MM.1S (cell line): ENCODE measurements at regions not wholly inside any gene's neighbourhood (a gene's known extent, or its start where the extent isn't known, plus 50 kb on each side); places are given as distances from the start of the nearest gene placed in this dataset.

ENCODE experiments used
- DNase-seq: peaks from one replicate; pipeline ENCODE4 v3.0.0-alpha.2; 2015
- H2AFZ ChIP-seq: fragments of 300-600 bp; sonication (generic); 2 replicates; pipeline ENCODE4 v1.6.0; 2016; ENCODE audit warnings: antibody characterized with exemption, low read length
- H3F3A ChIP-seq: fragments of 300-600 bp; sonication (generic); 2 replicates; pipeline ENCODE4 v1.6.1; 2016; ENCODE audit warnings: mild to moderate bottlenecking, antibody characterized with exemption, low read length, moderate library complexity, mixed read lengths; ENCODE audit not compliant: insufficient read depth
- H3K27ac ChIP-seq: fragments of 300-600 bp; sonication (generic); 2 replicates; pipeline ENCODE4 v1.5.1; 2016; ENCODE audit warnings: mild to moderate bottlenecking, low read length
- H3K27me3 ChIP-seq: fragments of 300-600 bp; sonication (generic); replicated peaks from 2 replicates; pipeline ENCODE4 v1.6.0; 2016; ENCODE audit warnings: low read length; ENCODE audit not compliant: insufficient read depth
- H3K36me3 ChIP-seq: fragments of 300-600 bp; sonication (generic); replicated peaks from 2 replicates; pipeline ENCODE4 v1.6.1; 2016; ENCODE audit warnings: mild to moderate bottlenecking, low read length, mixed read lengths; ENCODE audit not compliant: insufficient read depth
- H3K4me1 ChIP-seq: fragments of 300-600 bp; sonication (generic); 2 replicates; pipeline ENCODE4 v1.6.1; 2016; ENCODE audit warnings: low read length, mixed read lengths
- H3K4me2 ChIP-seq: fragments of 300-600 bp; sonication (generic); 2 replicates; pipeline ENCODE4 v1.6.0; 2016; ENCODE audit warnings: low read depth, low read length
- H3K4me3 ChIP-seq: fragments of 300-600 bp; sonication (generic); 2 replicates; pipeline ENCODE4 v1.5.1; 2016; ENCODE audit warnings: low read length, mixed read lengths
- H3K79me2 ChIP-seq: fragments of 300-600 bp; sonication (generic); 2 replicates; pipeline ENCODE4 v1.6.1; 2016; ENCODE audit warnings: mixed run types, low read length, mixed read lengths
- H3K9ac ChIP-seq: fragments of 300-600 bp; sonication (generic); 2 replicates; pipeline ENCODE4 v1.6.1; 2016; ENCODE audit warnings: low read length, mixed read lengths
- H3K9me2 ChIP-seq: fragments of 300-600 bp; sonication (generic); replicated peaks from 2 replicates; pipeline ENCODE4 v1.6.1; 2016; ENCODE audit warnings: mild to moderate bottlenecking, low read length, mixed read lengths; ENCODE audit not compliant: insufficient read depth
- H3K9me3 ChIP-seq: fragments of 300-600 bp; sonication (generic); replicated peaks from 2 replicates; pipeline ENCODE4 v1.6.1; 2016; ENCODE audit warnings: mild to moderate bottlenecking, low read length, mixed read lengths; ENCODE audit not compliant: insufficient read depth
- H4K20me1 ChIP-seq: fragments of 300-600 bp; sonication (generic); 2 replicates; pipeline ENCODE4 v1.6.1; 2016; ENCODE audit warnings: mild to moderate bottlenecking, low read length, moderate library complexity, mixed read lengths; ENCODE audit not compliant: insufficient read depth
- EZH2 ChIP-seq: fragments of 300-600 bp; sonication (generic); optimal IDR thresholded peaks from 2 replicates; pipeline ENCODE3; 2017; ENCODE audit warnings: low read depth, mild to moderate bottlenecking, antibody characterized with exemption, low read length, mixed read lengths
- EZH2phosphoT487 ChIP-seq: fragments of 300-600 bp; sonication (generic); IDR thresholded peaks from 2 replicates; pipeline ENCODE4 v1.6.1; 2018; ENCODE audit warnings: antibody characterized with exemption, low read length
- TF ChIP-seq, protein P1 (sequence below): fragments of 300-600 bp; sonication (generic); IDR thresholded peaks from 2 replicates; pipeline ENCODE4 v1.5.1; 2016; ENCODE audit warnings: antibody characterized with exemption, low read length, mixed read lengths

DNA sequence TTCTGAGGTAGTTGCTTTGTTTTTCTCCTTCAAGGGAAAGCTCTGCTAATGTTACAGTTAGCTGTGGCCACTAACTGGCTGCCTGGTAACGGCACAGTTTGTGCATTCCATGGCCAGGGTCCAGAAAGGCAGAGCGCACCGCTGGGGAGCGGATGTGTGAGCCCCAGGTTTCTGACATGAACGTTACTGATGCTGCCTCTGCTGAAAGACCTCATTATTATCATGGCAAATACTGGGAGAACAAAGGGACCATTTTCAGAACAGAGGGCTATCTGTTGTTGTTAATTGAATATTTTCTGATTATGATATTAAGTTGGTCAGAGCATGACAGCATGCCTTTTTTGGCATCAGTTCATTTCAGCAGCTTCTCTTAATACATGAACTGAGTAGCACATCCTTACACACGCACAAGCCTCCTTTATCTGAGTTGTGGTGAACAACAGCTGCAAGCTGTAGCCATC is 134.1 kb downstream of the NUDT12 start:
- Histone ChIP-seq H4K20me1 (no peaks in the 10 kb centered on the region), H3K9ac (no peak overlapping the region), H3K9me2 (no peaks in the 10 kb centered on the region), H3K9me3 (no peaks in the 10 kb centered on the region), H3K4me1 (peaks cover 17% of the 10 kb centered on the region), H3K4me2 (peak overlapping the region; percentile 39; the same call in 1 of the 2 replicates), H3K36me3 (no peaks in the 10 kb centered on the region), H2AFZ (no peak overlapping the region), H3F3A (peaks cover 6% of the 10 kb centered on the region; the same call in 1 of the 2 replicates), H3K27ac (peak overlapping the region; percentile 5; the same call in 1 of the 2 replicates), H3K27me3 (no peaks in the 10 kb centered on the region), H3K4me3 (no peak overlapping the region), H3K79me2 (no peaks in the 10 kb centered on the region)
- DNase-seq: peak; percentile 16
- TF ChIP-seq EZH2 (no peak), EZH2phosphoT487 (no peak)
- TF ChIP-seq, protein P1, sequence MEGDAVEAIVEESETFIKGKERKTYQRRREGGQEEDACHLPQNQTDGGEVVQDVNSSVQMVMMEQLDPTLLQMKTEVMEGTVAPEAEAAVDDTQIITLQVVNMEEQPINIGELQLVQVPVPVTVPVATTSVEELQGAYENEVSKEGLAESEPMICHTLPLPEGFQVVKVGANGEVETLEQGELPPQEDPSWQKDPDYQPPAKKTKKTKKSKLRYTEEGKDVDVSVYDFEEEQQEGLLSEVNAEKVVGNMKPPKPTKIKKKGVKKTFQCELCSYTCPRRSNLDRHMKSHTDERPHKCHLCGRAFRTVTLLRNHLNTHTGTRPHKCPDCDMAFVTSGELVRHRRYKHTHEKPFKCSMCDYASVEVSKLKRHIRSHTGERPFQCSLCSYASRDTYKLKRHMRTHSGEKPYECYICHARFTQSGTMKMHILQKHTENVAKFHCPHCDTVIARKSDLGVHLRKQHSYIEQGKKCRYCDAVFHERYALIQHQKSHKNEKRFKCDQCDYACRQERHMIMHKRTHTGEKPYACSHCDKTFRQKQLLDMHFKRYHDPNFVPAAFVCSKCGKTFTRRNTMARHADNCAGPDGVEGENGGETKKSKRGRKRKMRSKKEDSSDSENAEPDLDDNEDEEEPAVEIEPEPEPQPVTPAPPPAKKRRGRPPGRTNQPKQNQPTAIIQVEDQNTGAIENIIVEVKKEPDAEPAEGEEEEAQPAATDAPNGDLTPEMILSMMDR: no peak

DNA sequence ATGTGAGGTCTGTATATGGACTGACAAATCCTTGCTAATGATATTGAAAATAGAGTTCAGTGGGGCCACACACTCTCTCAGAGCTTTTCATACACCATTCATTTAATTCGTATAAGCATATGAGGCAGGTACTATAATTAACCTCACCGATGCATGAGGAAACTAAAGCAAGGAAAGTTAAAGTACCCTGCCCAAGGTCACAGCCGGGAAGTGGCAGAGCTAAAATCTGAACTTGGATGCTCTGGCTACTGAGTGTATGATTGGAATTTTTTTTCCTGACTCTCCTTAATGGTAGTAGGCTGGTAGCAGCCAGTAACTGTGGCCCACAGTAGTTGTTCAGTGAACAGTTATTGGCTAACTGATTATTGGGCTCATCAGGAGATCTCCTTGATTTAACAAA is 135.3 kb downstream of the NUDT12 start:
- no peak overlapping the region for H2AFZ ChIP-seq
- no peaks in the 10 kb centered on the region for H3K36me3 ChIP-seq
- H3K9me2 ChIP-seq: no peaks in the 10 kb centered on the region
- no peaks in the 10 kb centered on the region for H4K20me1 ChIP-seq
- H3K27me3 ChIP-seq: no peaks in the 10 kb centered on the region
- no peak overlapping the region for H3K9ac ChIP-seq
- no peak overlapping the region for H3K27ac ChIP-seq
- peaks cover 6% of the 10 kb centered on the region; the same call in 1 of the 2 replicates for H3F3A ChIP-seq
- H3K79me2 ChIP-seq: no peaks in the 10 kb centered on the region
- peaks cover 17% of the 10 kb centered on the region for H3K4me1 ChIP-seq
- no peaks in the 10 kb centered on the region for H3K9me3 ChIP-seq
- H3K4me2 ChIP-seq: no peak overlapping the region
- TF ChIP-seq EZH2phosphoT487: no peak
- no peak for TF ChIP-seq EZH2
- TF ChIP-seq, protein P1: no peak
- no peak overlapping the region for H3K4me3 ChIP-seq
- DNase-seq: no peak

DNA sequence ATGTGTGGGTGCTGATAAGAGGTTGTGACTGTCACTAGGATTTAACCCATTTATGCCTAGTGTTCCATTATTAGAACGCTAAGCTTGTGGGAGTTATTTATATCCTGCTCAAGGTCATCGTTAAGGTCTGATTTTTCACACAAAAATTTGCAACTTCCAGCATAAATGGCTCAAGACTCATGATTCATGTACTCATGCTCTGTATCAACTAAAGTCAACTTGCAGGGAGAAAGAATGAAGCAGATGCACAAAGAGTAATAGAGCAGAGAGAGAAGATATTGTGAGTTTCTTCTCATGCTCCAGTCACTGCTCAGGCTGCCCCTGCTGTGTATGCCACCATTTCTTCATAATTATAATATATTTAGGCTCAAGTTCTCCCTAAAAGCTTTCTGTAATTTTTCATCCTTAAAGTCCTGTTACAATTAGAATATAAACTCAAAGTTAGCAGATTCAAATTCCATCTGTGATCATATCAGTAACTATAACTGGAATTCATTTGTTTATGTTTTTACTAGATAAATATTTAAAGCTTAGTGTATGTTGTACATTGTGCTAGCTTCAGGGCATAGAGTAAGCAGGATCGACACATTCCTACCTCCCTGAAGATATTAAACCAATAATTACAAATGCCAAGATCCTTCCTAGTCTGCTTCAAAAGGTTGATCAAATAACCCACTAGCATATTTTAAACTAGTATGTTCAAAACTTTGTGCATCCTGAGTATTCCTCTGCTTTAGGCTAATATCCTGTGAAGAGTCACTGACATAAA is 136.7 kb downstream of the NUDT12 start:
- Histone ChIP-seq H3K36me3 (no peaks in the 10 kb centered on the region), H3K9me3 (no peaks in the 10 kb centered on the region), H3K27me3 (no peaks in the 10 kb centered on the region), H4K20me1 (no peaks in the 10 kb centered on the region), H3K4me3 (no peak overlapping the region), H3K9ac (no peak overlapping the region), H3F3A (peaks cover 6% of the 10 kb centered on the region; the same call in 1 of the 2 replicates), H3K27ac (no peak overlapping the region), H3K4me2 (no peak overlapping the region), H3K79me2 (no peaks in the 10 kb centered on the region), H2AFZ (no peak overlapping the region), H3K4me1 (peaks cover 11% of the 10 kb centered on the region), H3K9me2 (no peaks in the 10 kb centered on the region)
- DNase-seq: no peak
- no peak for TF ChIP-seq EZH2phosphoT487
- no peak for TF ChIP-seq EZH2
- TF ChIP-seq, protein P1: no peak
